ENCODE measurements at regions not wholly inside any gene's neighbourhood (a gene's known extent, or its start where the extent isn't known, plus 50 kb on each side); places are given as distances from the start of the nearest gene placed in this dataset.

- TF ChIP-seq GATA2 (CRISPR knock-in tag; IDR thresholded peaks at IDR 0.05) (no peak), TCF12 (IDR thresholded peaks at IDR 0.05) (no peak), TAF1 (IDR thresholded peaks at IDR 0.05; ENCODE audit: borderline replicate concordance, low read depth, low read length) (no peak), POLR2AphosphoS5 (IDR thresholded peaks at IDR 0.05; ENCODE audit: low read depth, low read length) (no peak), RAD21 (IDR thresholded peaks at IDR 0.05; ENCODE audit: low read length) (no peak), USF2 (IDR thresholded peaks at IDR 0.05; ENCODE audit: borderline replicate concordance, low read depth, low read length) (no peak), EZH2phosphoT487 (IDR thresholded peaks at IDR 0.05; ENCODE audit: borderline replicate concordance, low read depth) (no peak)
Measured at GRCh38 chr6:6883011-6883410, 224.8 kb upstream of the RREB1 start (continued).

DNA sequence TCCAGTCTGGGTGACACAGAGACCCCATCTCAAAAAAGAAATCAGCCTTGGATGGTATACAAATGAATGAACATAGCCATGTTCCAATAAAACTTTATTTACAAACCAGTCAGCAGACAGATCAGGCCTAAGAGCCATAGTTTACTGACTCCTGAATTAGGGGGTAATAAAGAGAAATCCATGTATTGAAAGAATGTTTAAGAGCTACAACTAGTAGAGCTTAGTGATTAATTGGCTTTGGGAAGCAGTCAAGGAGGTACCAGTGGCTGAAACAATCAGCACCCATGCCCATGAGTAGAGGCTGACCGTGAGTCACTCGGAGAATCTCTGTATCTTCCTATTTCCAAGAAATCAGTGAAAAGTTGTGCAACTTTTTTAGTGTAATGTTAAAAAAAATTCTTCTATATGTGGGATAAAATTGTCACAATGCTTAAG, 223.6 kb upstream of the RREB1 start:
- CTCF ChIA-PET = no interaction called here
- no peaks in the 10 kb centered on the region for H3K79me2 ChIP-seq (ENCODE audit: insufficient read depth)
- TF ChIP-seq FOSL2 (IDR thresholded peaks at IDR 0.05; ENCODE audit: borderline replicate concordance, low read depth) = no peak
- no peak for TF ChIP-seq JUND (IDR thresholded peaks at IDR 0.05)
- TF ChIP-seq NRF1 (IDR thresholded peaks at IDR 0.05; ENCODE audit: low read depth, low read length) = no peak
- TF ChIP-seq RCOR1 (IDR thresholded peaks at IDR 0.05; ENCODE audit: low read length) = no peak
- TF ChIP-seq SIN3A (IDR thresholded peaks at IDR 0.05; ENCODE audit: borderline replicate concordance, low read depth, low read length) = no peak
- no peak for TF ChIP-seq ELF1 (IDR thresholded peaks at IDR 0.05)
- TF ChIP-seq POLR2AphosphoS5 (IDR thresholded peaks at IDR 0.05; ENCODE audit: low read depth, low read length) = no peak
- no peak for TF ChIP-seq CHD2 (IDR thresholded peaks at IDR 0.05; ENCODE audit: low read length, partially characterized antibody)
- TF ChIP-seq FOXJ3 (CRISPR knock-in tag; IDR thresholded peaks at IDR 0.05) = no peak
- TF ChIP-seq TAF1 (IDR thresholded peaks at IDR 0.05; ENCODE audit: borderline replicate concordance, low read depth, low read length) = no peak
- no peak for TF ChIP-seq CTCF (IDR thresholded peaks at IDR 0.05)
- TF ChIP-seq MEF2A (IDR thresholded peaks at IDR 0.05; ENCODE audit: borderline replicate concordance, low read depth) = no peak
- no peak for TF ChIP-seq USF2 (IDR thresholded peaks at IDR 0.05; ENCODE audit: borderline replicate concordance, low read depth, low read length)
- no peak for TF ChIP-seq NFIC (IDR thresholded peaks at IDR 0.05; ENCODE audit: borderline replicate concordance)
- TF ChIP-seq FOXM1 (IDR thresholded peaks at IDR 0.05; ENCODE audit: low read depth) = no peak
- TF ChIP-seq GABPA (IDR thresholded peaks at IDR 0.05; ENCODE audit: low read depth) = no peak
- no peak for TF ChIP-seq REST (IDR thresholded peaks at IDR 0.05; ENCODE audit: low read depth, low read length)
- TF ChIP-seq TCF12 (IDR thresholded peaks at IDR 0.05) = no peak
- no peak for TF ChIP-seq RAD21 (IDR thresholded peaks at IDR 0.05; ENCODE audit: low read length)
- no peak for TF ChIP-seq MXI1 (IDR thresholded peaks at IDR 0.05; ENCODE audit: low read depth, low read length)
- H3K9ac ChIP-seq = no peak overlapping the region
- H3K9me3 ChIP-seq = no peaks in the 10 kb centered on the region
- 29% methylated on average over 2 of the region's 2 CpGs for WGBS (ENCODE audit: low lambda C conversion rate)
- no peak overlapping the region for H3K4me2 ChIP-seq
- no peaks in the 10 kb centered on the region for H3K27me3 ChIP-seq (ENCODE audit: insufficient read depth)
- H3K36me3 ChIP-seq (replicated peaks in 1 of 2; ENCODE audit: control insufficient read depth in 1 of 2, insufficient read depth in 2 of 2, low read length in 1 of 2) = no peaks in the 10 kb centered on the region
- no peak overlapping the region for H3K4me3 ChIP-seq (ENCODE audit: low read depth in 2 of 2, low read length in 1 of 2)
- H3K9me2 ChIP-seq = no peaks in the 10 kb centered on the region
- no peak overlapping the region for H2AFZ ChIP-seq (ENCODE audit: low read depth)
- no peaks in the 10 kb centered on the region for H4K20me1 ChIP-seq (ENCODE audit: insufficient read depth)
- H3K27ac ChIP-seq (ENCODE audit: low read depth in 2 of 2, low read length in 1 of 2) = no peak overlapping the region
- no peaks in the 10 kb centered on the region for H3F3A ChIP-seq (replicated peaks; ENCODE audit: insufficient read depth)
- H3K4me1 ChIP-seq (ENCODE audit: control insufficient read depth in 1 of 2, insufficient read depth in 2 of 2, low read depth in 1 of 2, low read length in 1 of 2) = no peaks in the 10 kb centered on the region
- POLR2A ChIA-PET = no interaction called here
- DNase-seq = no peak

Measured in SK-N-SH (cell line).